Adrenal gland (tissue), 9 donors: ENCODE measurements at regions not wholly inside any gene's neighbourhood (a gene's known extent, or its start where the extent isn't known, plus 50 kb on each side); places are given as distances from the start of the nearest gene placed in this dataset.

Source experiments
- DNase-seq, 7 donors: peaks; one replicate each; pipeline ENCODE4 v3.0.0-alpha.2; 2019 to 2020
- H3K27ac ChIP-seq, 5 donors: fragments of 200-600 bp; sonication (generic) in 4 of 5; 1 replicate in 3 of 5; 2 replicates in 2 of 5; pipeline versions ENCODE4 v1.5.1 to v1.8.0; 2016 to 2020; ENCODE audit warnings: mild to moderate bottlenecking in 1 of 5
- H3K27me3 ChIP-seq: fragments of 200-600 bp; 2 replicates; pipeline ENCODE4 v1.8.0; 2021
- H3K36me3 ChIP-seq, 2 donors: fragments of 200-600 bp; replicated peaks in 1 of 2; 1 replicate in 1 of 2; 2 replicates in 1 of 2; pipeline versions ENCODE4 v1.5.1 to v1.8.0; 2018 to 2022
- H3K4me1 ChIP-seq, 2 donors: fragments of 200-600 bp; replicated peaks in 1 of 2; 1 replicate in 1 of 2; 2 replicates in 1 of 2; pipeline versions ENCODE4 v1.5.1 to v1.8.0; 2018 to 2021
- H3K4me3 ChIP-seq, 4 donors: fragments of 200-600 bp; sonication (generic) in 3 of 4; one replicate each; pipeline ENCODE4 v1.5.1; 2016 to 2018
- H3K9me3 ChIP-seq, 3 donors: fragments of 200-600 bp; sonication (generic) in 1 of 3; replicated peaks in 1 of 3; 1 replicate in 2 of 3; 2 replicates in 1 of 3; pipeline versions ENCODE4 v1.5.1 to v1.8.0; 2016 to 2021
- CTCF ChIP-seq, 6 experiments: fragments of 450-650 bp in 4 of 6; fragments of 200-600 bp in 2 of 6; sonication (generic) in 1 of 6; IDR thresholded peaks; 1 replicate in 5 of 6; 2 replicates in 1 of 6; pipeline versions ENCODE4 v1.5.1 to v1.8.0; 2016 to 2021; ENCODE audit warnings: antibody characterized with exemption in 6 of 6, mild to moderate bottlenecking in 2 of 6, moderate library complexity in 1 of 6
- POLR2A ChIP-seq, 2 donors: fragments of 450-650 bp; IDR thresholded peaks; one replicate each; pipeline ENCODE4 v1.6.1; 2017; ENCODE audit warnings: antibody characterized with exemption in 2 of 2, mild to moderate bottlenecking in 2 of 2, moderate library complexity in 1 of 2
- WGBS, 4 donors: extraction: QIAGEN DNeasy Blood & Tissue Kit in 2 of 4; methylation state at CpG; one replicate each; pipeline versions ENCODE4 v1.1.5 to v1.1.7; 2013 to 2017; 5-methylcytosine and 5-hydroxymethylcytosine counted together
- intact Hi-C, 2 donors: fragments of 100-400 bp; cut with DNase I; formaldehyde crosslinking; loops; one replicate each; pipeline versions ENCODE4 v1.14.1 to v1.15.0; 2022 to 2023
- donor health status: healthy with polysubstance abuse.
- donor health status: Bipolar disorder and iron deficiency.
- donor health status: DM: yes; HTN: yes; CAD: no.
- donor health status: DM: no; HTN: no; CAD: no.
- donor health status: DM: no; HTN: no; CAD: no.

DNA sequence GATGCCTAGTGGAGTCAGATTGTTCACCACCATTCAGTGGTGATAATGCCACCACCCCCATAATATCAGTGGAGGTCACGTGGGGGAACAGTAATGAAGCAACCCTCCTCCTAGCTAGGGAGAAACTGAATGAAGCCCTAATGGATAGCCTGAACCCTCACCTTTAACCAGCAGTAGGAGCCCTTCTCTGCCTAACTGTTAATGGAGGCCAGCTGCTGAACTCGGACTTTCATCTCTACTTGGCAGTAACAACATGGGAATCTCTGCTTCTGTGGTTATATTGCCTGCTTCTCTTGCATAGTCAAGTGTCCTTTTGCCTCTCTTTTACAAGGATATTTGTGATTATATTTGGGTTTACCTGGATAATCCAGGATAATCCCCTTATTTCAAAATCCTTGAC, 1097.9 kb downstream of the REEP3 start:
- H3K36me3 ChIP-seq, result no peaks in the 10 kb centered on the region
- WGBS, 4 donors, result 58 to 67% (median 59%) methylated on average over 1 to 2 of the region's 2 CpGs
- TF ChIP-seq POLR2A (IDR thresholded peaks at IDR 0.05), result no peak
- no peak for TF ChIP-seq CTCF (IDR thresholded peaks at IDR 0.05)
- no peaks in the 10 kb centered on the region for H3K27me3 ChIP-seq
- H3K4me3 ChIP-seq, result no peak overlapping the region
- H3K4me1 ChIP-seq, result no peaks in the 10 kb centered on the region
- DNase-seq, result no peak
- no peak overlapping the region for H3K27ac ChIP-seq
- no peaks in the 10 kb centered on the region for H3K9me3 ChIP-seq
- intact Hi-C loops, result no loop called here

- no peaks in the 10 kb centered on the region for H3K27me3 ChIP-seq
- no peak for TF ChIP-seq POLR2A (IDR thresholded peaks at IDR 0.05)
- no peak for TF ChIP-seq CTCF (IDR thresholded peaks at IDR 0.05)
- WGBS, 4 donors, result 86 to 91% (median 89%) methylated on average over 1 of the region's 1 CpG
- no peaks in the 10 kb centered on the region for H3K4me1 ChIP-seq
- H3K4me3 ChIP-seq, result no peak overlapping the region
- no peak overlapping the region for H3K27ac ChIP-seq
- no peak for DNase-seq
- H3K36me3 ChIP-seq, result no peaks in the 10 kb centered on the region
- H3K9me3 ChIP-seq, result no peaks in the 10 kb centered on the region
- intact Hi-C loops, result no loop called here
Observed at GRCh38 chr10:64626924-64627323, 1105.7 kb downstream of the REEP3 start.

DNA sequence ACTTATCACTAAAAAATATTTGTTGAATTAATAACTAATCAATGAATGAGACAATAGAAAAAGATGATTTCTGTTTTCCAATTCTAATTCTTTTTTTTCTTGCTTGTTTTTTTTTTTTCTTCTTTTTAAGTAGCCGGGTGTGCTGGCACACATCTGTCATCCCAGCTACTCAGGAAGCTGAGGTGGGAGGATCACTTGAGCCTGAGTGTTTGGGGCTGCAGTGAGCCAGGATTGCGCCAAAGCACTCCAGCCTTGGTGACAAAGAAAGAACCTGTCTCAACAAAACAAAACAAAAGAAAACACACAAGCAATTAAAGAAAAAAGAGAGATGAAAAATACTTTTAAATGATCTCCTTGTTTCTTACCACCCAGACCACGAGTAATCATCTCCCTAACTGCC, 1109.3 kb downstream of the REEP3 start:
- TF ChIP-seq CTCF (IDR thresholded peaks at IDR 0.05) (no peak), POLR2A (IDR thresholded peaks at IDR 0.05) (no peak)
- intact Hi-C loops, result no loop called here
- no peaks in the 10 kb centered on the region for H3K27me3 ChIP-seq
- H3K4me1 ChIP-seq, result no peaks in the 10 kb centered on the region
- H3K9me3 ChIP-seq, result no peaks in the 10 kb centered on the region
- H3K4me3 ChIP-seq, result no peak overlapping the region
- H3K36me3 ChIP-seq, result no peaks in the 10 kb centered on the region
- DNase-seq, result no peak
- WGBS, 4 donors, result 48 to 57% (median 51%) methylated on average over 3 of the region's 3 CpGs
- H3K27ac ChIP-seq, result no peak overlapping the region

DNA sequence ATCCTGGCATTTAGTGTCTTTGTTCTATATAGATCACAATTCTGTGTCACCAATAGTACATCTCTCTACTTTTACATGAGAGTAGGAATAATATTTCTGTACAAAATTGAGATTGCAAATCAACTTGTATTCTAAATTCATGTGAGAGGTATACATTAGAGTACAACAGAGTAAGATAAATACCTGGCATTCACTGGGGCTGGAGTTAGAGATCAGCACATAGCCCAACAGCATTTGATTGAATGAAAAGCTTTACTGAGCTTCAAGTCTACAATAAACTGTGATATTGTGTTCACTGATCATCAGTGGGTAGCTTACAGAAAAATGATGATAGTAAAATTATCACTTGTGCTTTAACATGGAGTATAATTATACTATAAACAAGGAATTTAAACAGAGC, 1114.7 kb downstream of the REEP3 start:
- TF ChIP-seq POLR2A (IDR thresholded peaks at IDR 0.05) (no peak), CTCF (IDR thresholded peaks at IDR 0.05) (no peak)

More for the DNA sequence above, 1114.7 kb downstream of the REEP3 start:
- Histone ChIP-seq H3K9me3 (no peaks in the 10 kb centered on the region), H3K4me1 (no peaks in the 10 kb centered on the region), H3K4me3 (no peak overlapping the region), H3K27ac (no peak overlapping the region), H3K36me3 (no peaks in the 10 kb centered on the region), H3K27me3 (no peaks in the 10 kb centered on the region)
- DNase-seq, result no peak
- intact Hi-C loops, result no loop called here
